ENCODE measurements at regions not wholly inside any gene's neighbourhood (a gene's known extent, or its start where the extent isn't known, plus 50 kb on each side); places are given as distances from the start of the nearest gene placed in this dataset.

GRCh38 chrX:102067966-102068723 is 57.3 kb upstream of the TCEAL2 start:
- no peak for DNase-seq (ENCODE audit: insufficient read length, low spot score)
- TF ChIP-seq PAX5 (IDR thresholded peaks at IDR 0.05; ENCODE audit: insufficient read depth, low read length, severe bottlenecking), result no peak
- no peak for TF ChIP-seq POLR2A (IDR thresholded peaks at IDR 0.05; ENCODE audit: low read depth, low read length)
- TF ChIP-seq SPI1 (IDR thresholded peaks at IDR 0.05; ENCODE audit: low read depth, low read length), result no peak
- no peak for TF ChIP-seq POLR2AphosphoS5 (IDR thresholded peaks at IDR 0.05; ENCODE audit: low read depth, low read length)
- TF ChIP-seq TAF1 (IDR thresholded peaks at IDR 0.05; ENCODE audit: low read depth, low read length), result no peak
- TF ChIP-seq POU2F2 (IDR thresholded peaks at IDR 0.05; ENCODE audit: low read depth, low read length), result no peak
- FAIRE-seq, result peak; percentile 28

- no peak for DNase-seq (ENCODE audit: insufficient read length, low spot score)
- TF ChIP-seq POLR2A (IDR thresholded peaks at IDR 0.05; ENCODE audit: low read depth, low read length), result no peak
- no peak for TF ChIP-seq POLR2AphosphoS5 (IDR thresholded peaks at IDR 0.05; ENCODE audit: low read depth, low read length)
- no peak for TF ChIP-seq TAF1 (IDR thresholded peaks at IDR 0.05; ENCODE audit: low read depth, low read length)
- no peak for TF ChIP-seq SPI1 (IDR thresholded peaks at IDR 0.05; ENCODE audit: low read depth, low read length)
- no peak for TF ChIP-seq PAX5 (IDR thresholded peaks at IDR 0.05; ENCODE audit: insufficient read depth, low read length, severe bottlenecking)
- TF ChIP-seq POU2F2 (IDR thresholded peaks at IDR 0.05; ENCODE audit: low read depth, low read length), result no peak
- no peak for FAIRE-seq
Observed at GRCh38 chrX:102063445-102064074, 61.9 kb upstream of the TCEAL2 start.

- DNase-seq (ENCODE audit: insufficient read length, low spot score) (no peak), FAIRE-seq (no peak)
- TF ChIP-seq SPI1 (IDR thresholded peaks at IDR 0.05; ENCODE audit: low read depth, low read length) (no peak), TAF1 (IDR thresholded peaks at IDR 0.05; ENCODE audit: low read depth, low read length) (no peak), POU2F2 (IDR thresholded peaks at IDR 0.05; ENCODE audit: low read depth, low read length) (no peak), POLR2A (IDR thresholded peaks at IDR 0.05; ENCODE audit: low read depth, low read length) (no peak)
Observed at GRCh38 chrX:102044496-102044895, 81.0 kb upstream of the TCEAL2 start.

GRCh38 chrX:102043380-102043779 is 82.1 kb upstream of the TCEAL2 start:
- DNase-seq (ENCODE audit: insufficient read length, low spot score) (no peak), FAIRE-seq (no peak)
- TF ChIP-seq TAF1 (IDR thresholded peaks at IDR 0.05; ENCODE audit: low read depth, low read length) (no peak), POLR2A (IDR thresholded peaks at IDR 0.05; ENCODE audit: low read depth, low read length) (no peak), PAX5 (IDR thresholded peaks at IDR 0.05; ENCODE audit: insufficient read depth, low read length, severe bottlenecking) (no peak)

GRCh38 chrX:102042372-102043325 is 82.8 kb upstream of the TCEAL2 start:
- FAIRE-seq (no peak), DNase-seq (ENCODE audit: insufficient read length, low spot score) (no peak)
- no peak for TF ChIP-seq POLR2AphosphoS5 (IDR thresholded peaks at IDR 0.05; ENCODE audit: low read depth, low read length)
- no peak for TF ChIP-seq POLR2A (IDR thresholded peaks at IDR 0.05; ENCODE audit: low read depth, low read length)
- TF ChIP-seq POU2F2 (IDR thresholded peaks at IDR 0.05; ENCODE audit: low read depth, low read length), result no peak
- no peak for TF ChIP-seq TAF1 (IDR thresholded peaks at IDR 0.05; ENCODE audit: low read depth, low read length)
- no peak for TF ChIP-seq SPI1 (IDR thresholded peaks at IDR 0.05; ENCODE audit: low read depth, low read length)
- TF ChIP-seq PAX5 (IDR thresholded peaks at IDR 0.05; ENCODE audit: insufficient read depth, low read length, severe bottlenecking), result no peak

- DNase-seq (ENCODE audit: insufficient read length, low spot score), result no peak
- no peak for FAIRE-seq
- TF ChIP-seq POLR2A (IDR thresholded peaks at IDR 0.05; ENCODE audit: low read depth, low read length), result no peak
- no peak for TF ChIP-seq POLR2AphosphoS5 (IDR thresholded peaks at IDR 0.05; ENCODE audit: low read depth, low read length)
- TF ChIP-seq SPI1 (IDR thresholded peaks at IDR 0.05; ENCODE audit: low read depth, low read length), result no peak
- TF ChIP-seq POU2F2 (IDR thresholded peaks at IDR 0.05; ENCODE audit: low read depth, low read length), result no peak
- no peak for TF ChIP-seq TAF1 (IDR thresholded peaks at IDR 0.05; ENCODE audit: low read depth, low read length)
- TF ChIP-seq PAX5 (IDR thresholded peaks at IDR 0.05; ENCODE audit: insufficient read depth, low read length, severe bottlenecking), result no peak
Observed at GRCh38 chrX:102029026-102029425, 96.5 kb upstream of the TCEAL2 start.

- no peak for TF ChIP-seq POLR2A (IDR thresholded peaks at IDR 0.05; ENCODE audit: low read depth, low read length)
- TF ChIP-seq POLR2AphosphoS5 (IDR thresholded peaks at IDR 0.05; ENCODE audit: low read depth, low read length), result no peak
- TF ChIP-seq PAX5 (IDR thresholded peaks at IDR 0.05; ENCODE audit: insufficient read depth, low read length, severe bottlenecking), result no peak
- TF ChIP-seq TAF1 (IDR thresholded peaks at IDR 0.05; ENCODE audit: low read depth, low read length), result no peak
- TF ChIP-seq SPI1 (IDR thresholded peaks at IDR 0.05; ENCODE audit: low read depth, low read length), result no peak
- TF ChIP-seq POU2F2 (IDR thresholded peaks at IDR 0.05; ENCODE audit: low read depth, low read length), result no peak
- FAIRE-seq, result no peak
Observed at GRCh38 chrX:102018208-102018607, 86.4 kb upstream of the ZMAT1 start.

GRCh38 chrX:102008901-102009300 is 77.1 kb upstream of the ZMAT1 start:
- FAIRE-seq (no peak), DNase-seq (ENCODE audit: insufficient read length, low spot score) (no peak)
- no peak for TF ChIP-seq POLR2AphosphoS5 (IDR thresholded peaks at IDR 0.05; ENCODE audit: low read depth, low read length)
- no peak for TF ChIP-seq TAF1 (IDR thresholded peaks at IDR 0.05; ENCODE audit: low read depth, low read length)
- no peak for TF ChIP-seq PAX5 (IDR thresholded peaks at IDR 0.05; ENCODE audit: insufficient read depth, low read length, severe bottlenecking)
- no peak for TF ChIP-seq POLR2A (IDR thresholded peaks at IDR 0.05; ENCODE audit: low read depth, low read length)
- TF ChIP-seq POU2F2 (IDR thresholded peaks at IDR 0.05; ENCODE audit: low read depth, low read length), result no peak
- no peak for TF ChIP-seq SPI1 (IDR thresholded peaks at IDR 0.05; ENCODE audit: low read depth, low read length)

More at GRCh38 chrX:102018208-102018607, 86.4 kb upstream of the ZMAT1 start:
- no peak for DNase-seq (ENCODE audit: insufficient read length, low spot score)
